SJSA1 (cell line): ENCODE measurements at regions not wholly inside any gene's neighbourhood (a gene's known extent, or its start where the extent isn't known, plus 50 kb on each side); places are given as distances from the start of the nearest gene placed in this dataset.

ENCODE experiments used
- DNase-seq, 2 experiments: peaks; one replicate each; pipeline ENCODE4 v3.0.0-alpha.2; 2015 to 2020; ENCODE audit warnings: low spot score in 2 of 2, low read depth in 1 of 2
- H3K27ac ChIP-seq: fragments of 250-450 bp; sonication (Bioruptor Pico); 2 replicates; pipeline ENCODE4 v1.5.1; 2020; ENCODE audit warnings: mild to moderate bottlenecking, moderate library complexity
- H3K27me3 ChIP-seq: fragments of 250-450 bp; sonication (Bioruptor Pico); replicated peaks from 2 replicates; pipeline ENCODE4 v1.5.1; 2020; ENCODE audit warnings: mild to moderate bottlenecking, moderate library complexity
- H3K36me3 ChIP-seq: fragments of 250-450 bp; sonication (Bioruptor Pico); 2 replicates; pipeline ENCODE4 v1.5.1; 2020; ENCODE audit warnings: mild to moderate bottlenecking
- H3K4me1 ChIP-seq: fragments of 250-450 bp; sonication (Bioruptor Pico); replicated peaks from 2 replicates; pipeline ENCODE4 v1.6.1; 2021; ENCODE audit warnings: mild to moderate bottlenecking
- H3K4me3 ChIP-seq: fragments of 250-450 bp; sonication (Bioruptor Pico); 2 replicates; pipeline ENCODE4 v1.5.1; 2020; ENCODE audit warnings: mild to moderate bottlenecking
- H3K9me3 ChIP-seq: fragments of 250-450 bp; sonication (Bioruptor Pico); replicated peaks from 2 replicates; pipeline ENCODE4 v1.5.1; 2020; ENCODE audit warnings: mild to moderate bottlenecking

DNA sequence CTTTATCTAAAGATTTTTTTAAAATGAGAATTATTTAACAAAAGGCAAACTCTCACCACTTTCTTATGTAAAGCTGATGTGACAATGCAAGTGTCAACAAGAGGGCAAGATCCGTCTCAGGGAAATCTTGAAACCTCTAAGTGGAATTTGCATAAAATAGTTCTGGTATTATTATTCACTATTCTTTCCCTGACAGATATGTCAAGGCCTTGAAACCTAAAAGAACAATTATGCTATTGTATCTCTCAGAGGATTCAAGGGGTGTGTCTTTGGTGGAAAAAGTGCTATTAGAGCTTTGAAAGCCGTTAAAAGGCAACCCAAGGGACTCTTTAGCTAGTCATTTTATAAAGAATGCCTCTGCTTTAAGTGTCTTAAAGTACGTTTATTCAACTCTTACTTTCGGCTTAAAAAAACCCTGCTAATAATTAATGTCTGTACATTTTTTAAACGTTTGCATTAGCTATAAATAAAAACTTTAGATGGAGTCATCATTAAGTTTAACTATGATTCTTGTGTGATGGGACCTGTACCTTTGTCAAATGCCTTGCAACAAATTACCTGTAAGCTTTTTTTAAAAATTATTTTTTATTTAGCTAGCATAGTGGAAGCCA, 585.5 kb downstream of the VRK1 start:
- H3K4me3 ChIP-seq = no peak overlapping the region
- DNase-seq = no peak
- no peak overlapping the region for H3K27ac ChIP-seq
- H3K9me3 ChIP-seq = no peaks in the 10 kb centered on the region
- no peaks in the 10 kb centered on the region for H3K27me3 ChIP-seq
- H3K4me1 ChIP-seq = no peaks in the 10 kb centered on the region
- no peaks in the 10 kb centered on the region for H3K36me3 ChIP-seq

DNA sequence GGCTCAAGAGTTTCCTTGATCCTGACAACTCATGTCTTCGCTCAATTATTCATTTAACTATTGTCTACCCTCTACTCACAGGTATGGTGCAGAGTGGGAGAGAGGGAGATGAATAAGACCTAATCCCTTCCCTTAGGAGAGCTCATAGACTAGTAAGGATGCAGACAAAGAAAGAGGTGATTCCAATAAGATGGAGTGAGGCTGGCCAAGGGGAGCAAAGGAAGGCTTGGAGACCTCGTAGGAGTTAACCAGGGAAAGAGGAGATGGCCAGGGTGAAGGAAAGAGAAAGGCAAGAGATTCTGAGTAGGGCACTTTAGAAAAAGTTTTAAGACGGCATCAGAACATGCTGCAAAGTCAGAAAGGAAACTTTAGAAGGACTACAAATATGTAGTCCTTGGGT, 588.5 kb downstream of the VRK1 start:
- Histone ChIP-seq H3K4me3 (no peak overlapping the region), H3K36me3 (no peaks in the 10 kb centered on the region), H3K9me3 (no peaks in the 10 kb centered on the region), H3K4me1 (no peaks in the 10 kb centered on the region), H3K27me3 (no peaks in the 10 kb centered on the region), H3K27ac (no peak overlapping the region)
- no peak for DNase-seq

GRCh38 chr14:97387252-97387874, 590.2 kb downstream of the VRK1 start:
- Histone ChIP-seq H3K4me1 (no peaks in the 10 kb centered on the region), H3K27ac (no peak overlapping the region), H3K27me3 (no peaks in the 10 kb centered on the region), H3K4me3 (no peak overlapping the region), H3K36me3 (no peaks in the 10 kb centered on the region), H3K9me3 (no peaks in the 10 kb centered on the region)
- DNase-seq = no peak

- Histone ChIP-seq H3K27ac (no peak overlapping the region), H3K4me1 (no peaks in the 10 kb centered on the region), H3K27me3 (no peaks in the 10 kb centered on the region), H3K9me3 (no peaks in the 10 kb centered on the region), H3K36me3 (no peaks in the 10 kb centered on the region), H3K4me3 (no peak overlapping the region)
- DNase-seq = no peak
Measured at GRCh38 chr14:97388408-97388807, 591.2 kb downstream of the VRK1 start.

- Histone ChIP-seq H3K4me3 (no peak overlapping the region), H3K9me3 (no peaks in the 10 kb centered on the region), H3K27me3 (no peaks in the 10 kb centered on the region), H3K36me3 (no peaks in the 10 kb centered on the region), H3K27ac (no peak overlapping the region), H3K4me1 (no peaks in the 10 kb centered on the region)
- DNase-seq = no peak
Measured at GRCh38 chr14:97390096-97390724, 593.0 kb downstream of the VRK1 start.

GRCh38 chr14:97393244-97393643, 596.1 kb downstream of the VRK1 start:
- Histone ChIP-seq H3K27ac (no peak overlapping the region), H3K36me3 (no peaks in the 10 kb centered on the region), H3K27me3 (no peaks in the 10 kb centered on the region), H3K4me1 (no peaks in the 10 kb centered on the region), H3K4me3 (no peak overlapping the region), H3K9me3 (no peaks in the 10 kb centered on the region)
- no peak for DNase-seq

- no peaks in the 10 kb centered on the region for H3K36me3 ChIP-seq
- no peak for DNase-seq
- no peak overlapping the region for H3K4me3 ChIP-seq
- H3K9me3 ChIP-seq = no peaks in the 10 kb centered on the region
- H3K4me1 ChIP-seq = no peaks in the 10 kb centered on the region
- no peak overlapping the region for H3K27ac ChIP-seq
- no peaks in the 10 kb centered on the region for H3K27me3 ChIP-seq
Measured at GRCh38 chr14:97395068-97395467, 597.9 kb downstream of the VRK1 start.

DNA sequence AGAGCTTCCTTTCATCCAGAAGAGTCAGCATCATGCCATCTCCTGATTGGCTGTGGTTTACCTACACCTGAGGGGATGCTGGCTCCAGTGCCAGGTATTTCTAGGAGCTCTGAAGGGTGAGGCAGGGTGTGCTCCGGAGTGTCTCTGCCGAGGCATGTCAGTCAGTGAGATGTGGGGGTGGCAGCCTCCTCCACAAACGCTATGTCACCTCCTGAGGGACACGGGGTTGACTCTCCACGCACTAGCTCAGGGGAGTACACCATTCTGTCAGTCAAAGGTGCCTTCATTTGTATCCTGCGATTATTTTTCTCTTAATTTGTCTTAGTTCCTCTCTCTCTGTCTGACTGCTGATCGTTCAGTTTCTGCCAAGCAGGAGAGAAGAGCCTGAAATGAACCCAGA, 604.5 kb downstream of the VRK1 start:
- no peak overlapping the region for H3K4me3 ChIP-seq
- H3K27ac ChIP-seq = no peak overlapping the region
- H3K4me1 ChIP-seq = no peaks in the 10 kb centered on the region
- no peaks in the 10 kb centered on the region for H3K9me3 ChIP-seq
- no peaks in the 10 kb centered on the region for H3K36me3 ChIP-seq
- no peaks in the 10 kb centered on the region for H3K27me3 ChIP-seq
- no peak for DNase-seq

DNA sequence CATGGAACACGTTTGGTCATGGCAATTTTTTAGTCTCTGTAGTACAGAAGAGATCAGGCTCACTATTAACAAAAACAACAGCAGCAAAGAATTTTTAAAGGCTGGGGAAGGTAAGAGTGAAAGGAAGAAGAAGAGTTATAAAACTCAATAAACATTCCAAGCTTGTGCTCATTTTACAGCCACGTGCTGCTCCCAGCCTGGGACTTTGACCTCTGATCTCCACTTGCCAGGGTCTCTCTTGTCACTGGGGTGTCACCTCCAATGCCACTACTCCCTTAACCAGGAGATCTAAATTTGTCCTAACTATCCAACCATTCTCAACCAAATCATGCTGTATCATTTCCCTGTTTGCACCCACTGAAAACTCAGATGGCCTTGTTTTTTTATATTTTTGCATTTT, 605.1 kb downstream of the VRK1 start:
- no peak overlapping the region for H3K4me3 ChIP-seq
- H3K9me3 ChIP-seq = no peaks in the 10 kb centered on the region
- DNase-seq = no peak
- H3K36me3 ChIP-seq = no peaks in the 10 kb centered on the region
- H3K27me3 ChIP-seq = no peaks in the 10 kb centered on the region
- no peaks in the 10 kb centered on the region for H3K4me1 ChIP-seq
- no peak overlapping the region for H3K27ac ChIP-seq

GRCh38 chr14:97407701-97408407, 610.7 kb downstream of the VRK1 start:
- Histone ChIP-seq H3K9me3 (no peaks in the 10 kb centered on the region), H3K36me3 (no peaks in the 10 kb centered on the region), H3K27ac (no peak overlapping the region), H3K4me1 (no peaks in the 10 kb centered on the region), H3K27me3 (no peaks in the 10 kb centered on the region; the same call in 1 of the 2 replicates), H3K4me3 (no peak overlapping the region)
- DNase-seq = no peak

- H3K9me3 ChIP-seq = no peaks in the 10 kb centered on the region
- H3K27me3 ChIP-seq = no peaks in the 10 kb centered on the region; the same call in 1 of the 2 replicates
- no peak for DNase-seq
- H3K36me3 ChIP-seq = no peaks in the 10 kb centered on the region
- H3K4me1 ChIP-seq = no peaks in the 10 kb centered on the region
- no peak overlapping the region for H3K4me3 ChIP-seq
- no peak overlapping the region for H3K27ac ChIP-seq
Measured at GRCh38 chr14:97408503-97408902, 611.3 kb downstream of the VRK1 start.

DNA sequence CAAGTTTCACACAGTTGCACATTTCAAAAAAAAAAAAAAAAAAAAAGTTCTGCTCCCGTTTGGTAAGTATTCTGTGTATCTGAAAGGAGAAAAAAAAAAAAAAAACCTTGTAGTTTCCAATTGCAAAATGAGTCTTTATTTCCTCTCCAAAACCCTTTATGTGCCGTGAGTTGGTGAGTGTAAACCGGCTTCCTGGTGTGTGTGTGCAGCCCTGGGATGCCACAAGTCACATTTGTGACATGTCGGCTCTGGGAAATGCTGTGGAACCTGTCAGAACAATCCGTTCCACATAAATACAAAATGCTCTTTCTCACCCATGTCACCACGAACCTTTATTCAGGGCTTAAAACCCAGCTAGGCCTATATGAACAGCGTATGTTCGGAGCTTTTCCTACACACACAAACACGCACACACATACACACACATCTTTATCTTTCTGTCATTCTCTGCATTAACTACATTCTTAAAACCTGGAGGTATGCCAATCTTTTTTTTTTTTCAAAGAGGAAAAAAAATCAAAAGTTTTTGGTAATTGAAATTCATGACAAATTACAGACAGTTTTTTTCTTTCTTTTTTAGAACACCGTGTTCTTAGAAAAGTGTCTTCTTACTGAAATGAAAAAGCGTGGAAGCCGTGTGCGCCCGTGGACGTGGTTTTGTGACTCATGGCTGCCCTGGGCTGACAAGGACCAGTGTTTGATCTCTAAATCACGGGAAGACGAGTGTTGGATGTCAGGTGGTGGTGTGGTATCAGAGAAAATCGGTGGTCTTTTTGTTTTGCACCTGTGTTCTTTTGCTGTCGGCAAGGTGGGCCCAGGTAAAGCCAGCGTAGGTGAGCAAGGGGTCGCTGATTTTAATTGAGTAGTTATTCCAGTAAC, 612.0 kb downstream of the VRK1 start:
- H3K27ac ChIP-seq = no peak overlapping the region
- no peak overlapping the region for H3K4me3 ChIP-seq
- no peaks in the 10 kb centered on the region for H3K36me3 ChIP-seq
- no peaks in the 10 kb centered on the region for H3K4me1 ChIP-seq
- H3K27me3 ChIP-seq = no peaks in the 10 kb centered on the region; the same call in 1 of the 2 replicates
- H3K9me3 ChIP-seq = no peaks in the 10 kb centered on the region
- DNase-seq = no peak
